GM12878 (cell line): ENCODE measurements at regions not wholly inside any gene's neighbourhood (a gene's known extent, or its start where the extent isn't known, plus 50 kb on each side); places are given as distances from the start of the nearest gene placed in this dataset.

Experiments used
- ATAC-seq: fragments of 200-7000 bp; cut with Tn5 transposase; 3 replicates; pipeline ENCODE4 v1.9.1; 2020; ENCODE audit warnings: mild to moderate bottlenecking, moderate library complexity
- BruUV-seq: library from RNA; stranded (reverse); fragments of 400-500 nt; replicated peaks from 2 replicates; lab custom pipeline; 2021; lab: Mats Ljungman, UMichigan
- CTCF ChIA-PET: fragments of 300-600 bp; sonication (Branson Sonifier 250); formaldehyde crosslinking; extraction: SDS; loops from one replicate; lab custom pipeline; 2021; ENCODE audit warnings: inconsistent platforms; lab: Yijun Ruan, JAX
- POLR2A ChIA-PET: fragments of 350-600 bp; formaldehyde crosslinking; extraction: SDS; loops from one replicate; lab custom pipeline; 2021; ENCODE audit warnings: inconsistent platforms; lab: Charles Lee
- RAD21 ChIA-PET: fragments of 300-600 bp; sonication (Branson Sonifier 250); formaldehyde crosslinking; loops from one replicate; lab custom pipeline; 2023; ENCODE audit warnings: antibody characterized with exemption; ENCODE audit not compliant: unreplicated experiment; lab: Charles Lee
- SMC1A ChIA-PET: fragments of 300-600 bp; sonication (Branson Sonifier 250); formaldehyde crosslinking; loops from one replicate; lab custom pipeline; 2023; ENCODE audit not compliant: unreplicated experiment, uncharacterized antibody; lab: Charles Lee
- DNase-seq: peaks from one replicate; pipeline ENCODE4 v3.0.0-alpha.2; 2011; ENCODE audit warnings: low read depth, low spot score
- FAIRE-seq: peaks from 3 replicates; lab custom pipeline; 2011; peaks lifted over from hg19 to GRCh38; lab: Jason Lieb, UNC
- H2AFZ ChIP-seq: 2 replicates; pipeline ENCODE4 v1.6.0; 2011; ENCODE audit warnings: low read depth, low read length, control low read depth; ENCODE audit not compliant: control insufficient read depth
- H3K27ac ChIP-seq: 2 replicates; pipeline ENCODE4 v1.5.1; 2011; ENCODE audit warnings: control low read depth; ENCODE audit not compliant: control insufficient read depth, insufficient read depth
- H3K27me3 ChIP-seq, 2 experiments: replicated peaks in 1 of 2; 2 replicates each; pipeline versions ENCODE4 v1.6.0 to v1.6.1; 2011; ENCODE audit warnings: low read length in 1 of 2; ENCODE audit not compliant: control insufficient read depth in 2 of 2, insufficient read depth in 2 of 2
- H3K36me3 ChIP-seq, 2 experiments: 2 replicates each; pipeline ENCODE4 v1.5.1; 2011; ENCODE audit warnings: low read length in 1 of 2; ENCODE audit not compliant: control insufficient read depth in 2 of 2, insufficient read depth in 2 of 2
- H3K4me1 ChIP-seq: 2 replicates; pipeline ENCODE4 v1.6.1; 2011; ENCODE audit warnings: mild to moderate bottlenecking, low read length, moderate library complexity, mixed read lengths; ENCODE audit not compliant: control insufficient read depth, insufficient read depth
- H3K4me2 ChIP-seq: 2 replicates; pipeline ENCODE4 v1.6.0; 2011; ENCODE audit warnings: control low read depth; ENCODE audit not compliant: control insufficient read depth, insufficient read depth
- H3K4me3 ChIP-seq: fragments of 200-600 bp; sonication (generic); 2 replicates; pipeline ENCODE4 v1.5.1; 2016
- H3K79me2 ChIP-seq: 2 replicates; pipeline ENCODE4 v1.6.0; 2011; ENCODE audit warnings: low read length; ENCODE audit not compliant: control insufficient read depth, insufficient read depth
- H3K9ac ChIP-seq: 2 replicates; pipeline ENCODE4 v1.8.0; 2011; ENCODE audit warnings: low read length, control low read depth, mixed read lengths; ENCODE audit not compliant: control insufficient read depth, insufficient read depth
- H3K9me3 ChIP-seq: replicated peaks from 3 replicates; pipeline ENCODE4 v1.5.1; 2011; ENCODE audit warnings: mild to moderate bottlenecking, low read length; ENCODE audit not compliant: control insufficient read depth, insufficient read depth
- H4K20me1 ChIP-seq: 2 replicates; pipeline ENCODE4 v1.6.0; 2011; ENCODE audit not compliant: control insufficient read depth, insufficient read depth
- EZH2 ChIP-seq: IDR thresholded peaks from 2 replicates; pipeline ENCODE4 v1.6.1; 2012; ENCODE audit warnings: low read depth, mild to moderate bottlenecking, control low read depth, inconsistent platforms, low read length, borderline replicate concordance; ENCODE audit not compliant: control insufficient read depth
- FOXM1 ChIP-seq: IDR thresholded peaks from 2 replicates; pipeline ENCODE4 v1.6.1; 2012; ENCODE audit warnings: low read depth, mild to moderate bottlenecking, inconsistent platforms, low read length, moderate library complexity
- HCFC1 ChIP-seq: fragments of 150-350 bp; IDR thresholded peaks from 2 replicates; pipeline ENCODE4 v1.6.1; 2014; ENCODE audit warnings: low read length
- IKZF2 ChIP-seq, 2 experiments: fragments of 450-650 bp; IDR thresholded peaks; 2 replicates each; pipeline ENCODE4 v1.6.1; 2017; ENCODE audit warnings: mild to moderate bottlenecking in 2 of 2, moderate library complexity in 2 of 2
- JUNB ChIP-seq: IDR thresholded peaks from 2 replicates; pipeline ENCODE4 v1.6.1; 2016; ENCODE audit warnings: antibody characterized with exemption, mild to moderate bottlenecking
- KLF5 ChIP-seq: fragments of 450-650 bp; IDR thresholded peaks from 2 replicates; pipeline ENCODE4 v1.6.1; 2014; ENCODE audit warnings: mild to moderate bottlenecking; ENCODE audit not compliant: partially characterized antibody
- NFYA ChIP-seq: IDR thresholded peaks from 2 replicates; pipeline ENCODE4 v1.6.1; 2011; ENCODE audit warnings: low read depth, mild to moderate bottlenecking, low read length, improper control_type of control experiment, borderline replicate concordance
- YBX1 ChIP-seq: fragments of 450-650 bp; IDR thresholded peaks from 2 replicates; pipeline ENCODE4 v1.6.1; 2016; ENCODE audit warnings: antibody characterized with exemption
- ZNF217 ChIP-seq: fragments of 450-650 bp; IDR thresholded peaks from 2 replicates; pipeline ENCODE4 v1.6.1; 2017; ENCODE audit warnings: antibody characterized with exemption, mild to moderate bottlenecking
- ZNF24 ChIP-seq: fragments of 450-650 bp; IDR thresholded peaks from 2 replicates; pipeline ENCODE4 v1.6.1; 2017; ENCODE audit warnings: antibody characterized with exemption, mild to moderate bottlenecking
- WGBS: methylation state at CpG from one replicate; pipeline ENCODE4 v1.1.6; 2016; ENCODE audit warnings: low lambda C conversion rate; ENCODE audit not compliant: insufficient replicate concordance, insufficient coverage; ENCODE audit errors: missing lambda C conversion rate; 5-methylcytosine and 5-hydroxymethylcytosine counted together
- in situ Hi-C: fragments of 300-500 bp; cut with MboI; formaldehyde crosslinking; loops from 9 replicates; pipeline ENCODE4 v1.14.3; 2018; ENCODE audit warnings: mixed read lengths
- intact Hi-C: fragments of 100-400 bp; cut with micrococcal nuclease; formaldehyde crosslinking; loops from one replicate; pipeline ENCODE4 v1.14.2; 2022; ENCODE audit not compliant: unreplicated experiment
- TF ChIP-seq, protein P1 (sequence below): fragments of 150-350 bp; IDR thresholded peaks from 2 replicates; pipeline ENCODE4 v1.6.1; 2016; ENCODE audit warnings: low read depth, low read length
- TF ChIP-seq, protein P2 (sequence below): fragments of 450-650 bp; IDR thresholded peaks from 2 replicates; pipeline ENCODE4 v1.6.1; 2017; ENCODE audit warnings: borderline replicate concordance
- TF ChIP-seq, protein P3 (sequence below): fragments of 450-650 bp; IDR thresholded peaks from 2 replicates; pipeline ENCODE4 v1.6.1; 2014; ENCODE audit warnings: mild to moderate bottlenecking
- TF ChIP-seq, protein P4 (sequence below): IDR thresholded peaks from 2 replicates; pipeline ENCODE4 v1.6.1; 2012; ENCODE audit warnings: mild to moderate bottlenecking, low read depth, low read length

DNA sequence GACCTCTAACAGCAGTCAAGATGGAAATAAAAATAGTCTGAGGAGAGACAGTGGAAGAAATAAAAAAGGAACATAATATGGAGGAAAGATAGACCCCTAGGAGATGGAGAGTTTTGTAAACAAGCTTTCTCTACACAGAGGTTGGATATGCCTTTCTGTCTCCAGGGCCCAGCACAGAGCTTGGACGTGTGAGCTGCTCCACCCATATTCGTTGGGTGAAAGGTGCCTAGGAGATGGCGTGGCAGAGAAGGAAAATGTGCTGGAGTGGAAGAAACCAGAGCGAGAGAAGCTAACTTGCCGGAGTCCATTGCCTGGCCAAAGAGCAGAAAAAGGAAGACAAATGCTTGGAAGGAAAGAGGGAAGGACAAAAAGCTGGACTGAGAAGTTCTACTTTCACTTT lies 78.3 kb upstream of the LMO4 start:
- no TSS peak for BruUV-seq
- Histone ChIP-seq H3K79me2 (no peaks in the 10 kb centered on the region), H3K27me3 (0 out of 4 replicates have a peak, but pooled peaks cover 0 to 1% of the 10 kb centered on the region in 2 experiments), H2AFZ (no peak overlapping the region), H4K20me1 (no peaks in the 10 kb centered on the region), H3K9ac (no peak overlapping the region), H3K4me2 (no peak overlapping the region), H3K4me1 (no peaks in the 10 kb centered on the region)
- no peak for ATAC-seq
- RAD21 ChIA-PET: no interaction called here
- intact Hi-C loops (no loop called here), in situ Hi-C loops (no loop called here)
- SMC1A ChIA-PET: interaction anchor here (0.7 to 1.8 kb wide), 2 partner anchors 28 to 98 kb away, joined by 3 to 5 read pairs; no protein-coding TSS in a partner anchor
- WGBS: 53% methylated on average over 5 of the region's 5 CpGs
- POLR2A ChIA-PET: no interaction called here
- no peak for TF ChIP-seq EZH2
- no peak for TF ChIP-seq KLF5
- TF ChIP-seq NFYA: no peak
- TF ChIP-seq JUNB: no peak
- TF ChIP-seq, protein P1, sequence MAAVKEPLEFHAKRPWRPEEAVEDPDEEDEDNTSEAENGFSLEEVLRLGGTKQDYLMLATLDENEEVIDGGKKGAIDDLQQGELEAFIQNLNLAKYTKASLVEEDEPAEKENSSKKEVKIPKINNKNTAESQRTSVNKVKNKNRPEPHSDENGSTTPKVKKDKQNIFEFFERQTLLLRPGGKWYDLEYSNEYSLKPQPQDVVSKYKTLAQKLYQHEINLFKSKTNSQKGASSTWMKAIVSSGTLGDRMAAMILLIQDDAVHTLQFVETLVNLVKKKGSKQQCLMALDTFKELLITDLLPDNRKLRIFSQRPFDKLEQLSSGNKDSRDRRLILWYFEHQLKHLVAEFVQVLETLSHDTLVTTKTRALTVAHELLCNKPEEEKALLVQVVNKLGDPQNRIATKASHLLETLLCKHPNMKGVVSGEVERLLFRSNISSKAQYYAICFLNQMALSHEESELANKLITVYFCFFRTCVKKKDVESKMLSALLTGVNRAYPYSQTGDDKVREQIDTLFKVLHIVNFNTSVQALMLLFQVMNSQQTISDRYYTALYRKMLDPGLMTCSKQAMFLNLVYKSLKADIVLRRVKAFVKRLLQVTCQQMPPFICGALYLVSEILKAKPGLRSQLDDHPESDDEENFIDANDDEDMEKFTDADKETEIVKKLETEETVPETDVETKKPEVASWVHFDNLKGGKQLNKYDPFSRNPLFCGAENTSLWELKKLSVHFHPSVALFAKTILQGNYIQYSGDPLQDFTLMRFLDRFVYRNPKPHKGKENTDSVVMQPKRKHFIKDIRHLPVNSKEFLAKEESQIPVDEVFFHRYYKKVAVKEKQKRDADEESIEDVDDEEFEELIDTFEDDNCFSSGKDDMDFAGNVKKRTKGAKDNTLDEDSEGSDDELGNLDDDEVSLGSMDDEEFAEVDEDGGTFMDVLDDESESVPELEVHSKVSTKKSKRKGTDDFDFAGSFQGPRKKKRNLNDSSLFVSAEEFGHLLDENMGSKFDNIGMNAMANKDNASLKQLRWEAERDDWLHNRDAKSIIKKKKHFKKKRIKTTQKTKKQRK: no peak
- no peak for TF ChIP-seq ZNF24
- no peak for TF ChIP-seq ZNF217
- TF ChIP-seq, protein P2, sequence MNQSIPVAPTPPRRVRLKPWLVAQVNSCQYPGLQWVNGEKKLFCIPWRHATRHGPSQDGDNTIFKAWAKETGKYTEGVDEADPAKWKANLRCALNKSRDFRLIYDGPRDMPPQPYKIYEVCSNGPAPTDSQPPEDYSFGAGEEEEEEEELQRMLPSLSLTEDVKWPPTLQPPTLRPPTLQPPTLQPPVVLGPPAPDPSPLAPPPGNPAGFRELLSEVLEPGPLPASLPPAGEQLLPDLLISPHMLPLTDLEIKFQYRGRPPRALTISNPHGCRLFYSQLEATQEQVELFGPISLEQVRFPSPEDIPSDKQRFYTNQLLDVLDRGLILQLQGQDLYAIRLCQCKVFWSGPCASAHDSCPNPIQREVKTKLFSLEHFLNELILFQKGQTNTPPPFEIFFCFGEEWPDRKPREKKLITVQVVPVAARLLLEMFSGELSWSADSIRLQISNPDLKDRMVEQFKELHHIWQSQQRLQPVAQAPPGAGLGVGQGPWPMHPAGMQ: no peak
- TF ChIP-seq FOXM1: no peak
- TF ChIP-seq, protein P3, sequence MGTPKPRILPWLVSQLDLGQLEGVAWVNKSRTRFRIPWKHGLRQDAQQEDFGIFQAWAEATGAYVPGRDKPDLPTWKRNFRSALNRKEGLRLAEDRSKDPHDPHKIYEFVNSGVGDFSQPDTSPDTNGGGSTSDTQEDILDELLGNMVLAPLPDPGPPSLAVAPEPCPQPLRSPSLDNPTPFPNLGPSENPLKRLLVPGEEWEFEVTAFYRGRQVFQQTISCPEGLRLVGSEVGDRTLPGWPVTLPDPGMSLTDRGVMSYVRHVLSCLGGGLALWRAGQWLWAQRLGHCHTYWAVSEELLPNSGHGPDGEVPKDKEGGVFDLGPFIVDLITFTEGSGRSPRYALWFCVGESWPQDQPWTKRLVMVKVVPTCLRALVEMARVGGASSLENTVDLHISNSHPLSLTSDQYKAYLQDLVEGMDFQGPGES: no peak
- TF ChIP-seq YBX1: no peak
- TF ChIP-seq HCFC1: no peak
- TF ChIP-seq, protein P4, sequence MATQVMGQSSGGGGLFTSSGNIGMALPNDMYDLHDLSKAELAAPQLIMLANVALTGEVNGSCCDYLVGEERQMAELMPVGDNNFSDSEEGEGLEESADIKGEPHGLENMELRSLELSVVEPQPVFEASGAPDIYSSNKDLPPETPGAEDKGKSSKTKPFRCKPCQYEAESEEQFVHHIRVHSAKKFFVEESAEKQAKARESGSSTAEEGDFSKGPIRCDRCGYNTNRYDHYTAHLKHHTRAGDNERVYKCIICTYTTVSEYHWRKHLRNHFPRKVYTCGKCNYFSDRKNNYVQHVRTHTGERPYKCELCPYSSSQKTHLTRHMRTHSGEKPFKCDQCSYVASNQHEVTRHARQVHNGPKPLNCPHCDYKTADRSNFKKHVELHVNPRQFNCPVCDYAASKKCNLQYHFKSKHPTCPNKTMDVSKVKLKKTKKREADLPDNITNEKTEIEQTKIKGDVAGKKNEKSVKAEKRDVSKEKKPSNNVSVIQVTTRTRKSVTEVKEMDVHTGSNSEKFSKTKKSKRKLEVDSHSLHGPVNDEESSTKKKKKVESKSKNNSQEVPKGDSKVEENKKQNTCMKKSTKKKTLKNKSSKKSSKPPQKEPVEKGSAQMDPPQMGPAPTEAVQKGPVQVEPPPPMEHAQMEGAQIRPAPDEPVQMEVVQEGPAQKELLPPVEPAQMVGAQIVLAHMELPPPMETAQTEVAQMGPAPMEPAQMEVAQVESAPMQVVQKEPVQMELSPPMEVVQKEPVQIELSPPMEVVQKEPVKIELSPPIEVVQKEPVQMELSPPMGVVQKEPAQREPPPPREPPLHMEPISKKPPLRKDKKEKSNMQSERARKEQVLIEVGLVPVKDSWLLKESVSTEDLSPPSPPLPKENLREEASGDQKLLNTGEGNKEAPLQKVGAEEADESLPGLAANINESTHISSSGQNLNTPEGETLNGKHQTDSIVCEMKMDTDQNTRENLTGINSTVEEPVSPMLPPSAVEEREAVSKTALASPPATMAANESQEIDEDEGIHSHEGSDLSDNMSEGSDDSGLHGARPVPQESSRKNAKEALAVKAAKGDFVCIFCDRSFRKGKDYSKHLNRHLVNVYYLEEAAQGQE: no peak
- no peak for TF ChIP-seq IKZF2 (IDR thresholded peaks at IDR 0.05)
- TF ChIP-seq, all 136 proteins: peak for 0
- H3K36me3 ChIP-seq: no peaks in the 10 kb centered on the region
- H3K9me3 ChIP-seq: no peaks in the 10 kb centered on the region; the same call in 1 of the 3 replicates
- no peak for FAIRE-seq
- no peak for DNase-seq
- H3K27ac ChIP-seq: no peak overlapping the region
- CTCF ChIA-PET: interaction anchor here (1.3 kb wide), 1 partner anchor 30 kb away, joined by 3 read pairs; no protein-coding TSS in a partner anchor
- no peak overlapping the region for H3K4me3 ChIP-seq
